H1 (cell line): ENCODE measurements at regions not wholly inside any gene's neighbourhood (a gene's known extent, or its start where the extent isn't known, plus 50 kb on each side); places are given as distances from the start of the nearest gene placed in this dataset.

Source experiments
- CTCF ChIA-PET: fragments of 300-600 bp; sonication (Branson Sonifier 250); formaldehyde crosslinking; loops from one replicate; lab custom pipeline; 2021; ENCODE audit not compliant: partially characterized antibody; lab: Charles Lee
- POLR2A ChIA-PET: fragments of 300-600 bp; sonication (Branson Sonifier 250); formaldehyde crosslinking; loops from one replicate; lab custom pipeline; 2021; ENCODE audit warnings: inconsistent platforms; ENCODE audit not compliant: partially characterized antibody; lab: Charles Lee
- DNase-seq, 2 experiments: peaks; one replicate each; pipeline versions ENCODE4 v3.0.0 to v3.0.0-alpha.2; 2010 to 2022; ENCODE audit warnings: low spot score in 2 of 2, low read depth in 1 of 2, mixed read lengths in 1 of 2
- FAIRE-seq: peaks from 2 replicates; lab custom pipeline; 2011; peaks lifted over from hg19 to GRCh38; lab: Jason Lieb, UNC
- H2AFZ ChIP-seq: 2 replicates; pipeline ENCODE4 v1.8.1; 2012; ENCODE audit warnings: low read length, inconsistent platforms
- H2AK5ac ChIP-seq: 2 replicates; pipeline ENCODE4 v1.6.1; 2013; ENCODE audit warnings: low read depth, low read length
- H2BK120ac ChIP-seq: replicated peaks from 2 replicates; pipeline ENCODE3; 2013; ENCODE audit warnings: low read depth, low read length, inconsistent platforms
- H2BK12ac ChIP-seq: 2 replicates; pipeline ENCODE4 v1.6.1; 2013; ENCODE audit warnings: low read depth, low read length
- H2BK15ac ChIP-seq: 2 replicates; pipeline ENCODE4 v1.6.1; 2013; ENCODE audit warnings: low read length
- H2BK20ac ChIP-seq: 2 replicates; pipeline ENCODE4 v1.6.1; 2013; ENCODE audit warnings: low read length
- H2BK5ac ChIP-seq: 2 replicates; pipeline ENCODE4 v1.6.1; 2013; ENCODE audit warnings: low read depth, low read length
- H3K14ac ChIP-seq: 2 replicates; pipeline ENCODE4 v1.6.1; 2013; ENCODE audit warnings: inconsistent platforms; ENCODE audit not compliant: insufficient read length
- H3K18ac ChIP-seq: 2 replicates; pipeline ENCODE4 v1.6.1; 2013; ENCODE audit warnings: low read length; ENCODE audit errors: extremely low read depth
- H3K23ac ChIP-seq: 2 replicates; pipeline ENCODE4 v1.6.1; 2013; ENCODE audit warnings: inconsistent platforms; ENCODE audit not compliant: insufficient read length
- H3K23me2 ChIP-seq: 2 replicates; pipeline ENCODE4 v1.6.1; 2013; ENCODE audit warnings: low read depth, low read length
- H3K27ac ChIP-seq: 2 replicates; pipeline ENCODE4 v1.6.1; 2011; ENCODE audit warnings: low read depth, low read length, inconsistent platforms
- H3K27me3 ChIP-seq, 4 experiments: replicated peaks in 1 of 4; 1 replicate in 1 of 4; 2 replicates in 3 of 4; pipeline versions ENCODE4 v1.6.1 to v1.8.1; 2011 to 2013; ENCODE audit warnings: low read length in 3 of 4, mild to moderate bottlenecking in 3 of 4, inconsistent platforms in 2 of 4, mixed read lengths in 2 of 4, moderate library complexity in 1 of 4; ENCODE audit not compliant: control insufficient read depth in 3 of 4, insufficient read depth in 3 of 4; ENCODE audit errors: extremely low read depth in 1 of 4
- H3K36me3 ChIP-seq, 4 experiments: 2 replicates each; pipeline versions ENCODE4 v1.6.1 to v1.8.1; 2011 to 2013; ENCODE audit warnings: mild to moderate bottlenecking in 4 of 4, low read length in 3 of 4, moderate library complexity in 2 of 4, control low read depth in 1 of 4, inconsistent platforms in 1 of 4; ENCODE audit not compliant: insufficient read depth in 4 of 4, control insufficient read depth in 2 of 4
- H3K4ac ChIP-seq: replicated peaks from 2 replicates; pipeline ENCODE3; 2013; ENCODE audit warnings: low read length, low read depth, mixed read lengths, inconsistent platforms; ENCODE audit not compliant: insufficient read length
- H3K4me1 ChIP-seq, 4 experiments: replicated peaks in 1 of 4; 1 replicate in 1 of 4; 2 replicates in 3 of 4; pipeline versions ENCODE4 v1.6.1 to v1.8.1; 2011 to 2013; ENCODE audit warnings: low read length in 3 of 4, inconsistent platforms in 2 of 4, mixed read lengths in 1 of 4; ENCODE audit not compliant: insufficient read depth in 4 of 4, control insufficient read depth in 3 of 4
- H3K4me2 ChIP-seq, 2 experiments: 2 replicates each; pipeline versions ENCODE4 v1.6.1 to v1.8.1; 2011 to 2013; ENCODE audit warnings: low read depth in 2 of 2, low read length in 2 of 2, control low read depth in 1 of 2, inconsistent platforms in 1 of 2, mild to moderate bottlenecking in 1 of 2; ENCODE audit not compliant: insufficient read depth in 1 of 2
- H3K4me3 ChIP-seq, 4 experiments: fragments of 200-600, 300-600 bp in 1 of 4; sonication (generic), shearing (Covaris generic), sonication (Bioruptor Twin) in 1 of 4; 2 replicates each; pipeline versions ENCODE4 v1.5.1 to v1.8.1; 2011 to 2016; ENCODE audit warnings: low read length in 4 of 4, low read depth in 3 of 4, control low read depth in 2 of 4, inconsistent platforms in 2 of 4, mild to moderate bottlenecking in 2 of 4, mixed read lengths in 1 of 4, moderate library complexity in 1 of 4; ENCODE audit not compliant: insufficient read depth in 2 of 4; ENCODE audit errors: extremely low read depth in 1 of 4
- H3K56ac ChIP-seq: replicated peaks from 2 replicates; pipeline ENCODE3; 2013; ENCODE audit warnings: low read depth, mild to moderate bottlenecking, mixed read lengths, low read length, inconsistent platforms; ENCODE audit not compliant: insufficient read length
- H3K79me1 ChIP-seq: 2 replicates; pipeline ENCODE4 v1.6.1; 2013; ENCODE audit warnings: low read depth, low read length, control low read depth
- H3K79me2 ChIP-seq, 2 experiments: 2 replicates each; pipeline versions ENCODE4 v1.6.1 to v1.8.1; 2012 to 2013; ENCODE audit warnings: low read length in 2 of 2, mild to moderate bottlenecking in 2 of 2, inconsistent platforms in 1 of 2; ENCODE audit not compliant: insufficient read depth in 2 of 2, control insufficient read depth in 1 of 2
- H3K9ac ChIP-seq, 4 experiments: replicated peaks in 1 of 4; 1 replicate in 1 of 4; 2 replicates in 3 of 4; pipeline versions ENCODE4 v1.6.1 to v1.8.1; 2011 to 2013; ENCODE audit warnings: low read depth in 3 of 4, low read length in 3 of 4, control low read depth in 2 of 4, mild to moderate bottlenecking in 2 of 4, moderate library complexity in 2 of 4, inconsistent platforms in 1 of 4; ENCODE audit errors: extremely low read depth in 1 of 4
- H3K9me3 ChIP-seq, 2 experiments: 2 replicates each; pipeline versions ENCODE4 v1.6.1 to v1.8.1; 2012 to 2013; ENCODE audit warnings: mild to moderate bottlenecking in 2 of 2, moderate library complexity in 2 of 2, control low read depth in 1 of 2, inconsistent platforms in 1 of 2, low read depth in 1 of 2, low read length in 1 of 2, mixed read lengths in 1 of 2; ENCODE audit not compliant: insufficient read depth in 2 of 2
- H4K20me1 ChIP-seq, 2 experiments: replicated peaks in 1 of 2; 2 replicates each; pipeline versions ENCODE3 to v1.8.1; 2011 to 2013; ENCODE audit warnings: inconsistent platforms in 2 of 2, low read length in 2 of 2, mild to moderate bottlenecking in 1 of 2; ENCODE audit not compliant: insufficient read depth in 2 of 2, control insufficient read depth in 1 of 2
- H4K5ac ChIP-seq: 2 replicates; pipeline ENCODE4 v1.6.1; 2013; ENCODE audit warnings: low read length, low read depth, mixed read lengths, inconsistent platforms; ENCODE audit not compliant: insufficient read length
- H4K8ac ChIP-seq: 2 replicates; pipeline ENCODE4 v1.8.0; 2013; ENCODE audit warnings: mild to moderate bottlenecking, moderate library complexity, low read length, inconsistent platforms; ENCODE audit not compliant: insufficient read depth; ENCODE audit errors: extremely low read depth
- H4K91ac ChIP-seq: replicated peaks from 2 replicates; pipeline ENCODE3; 2013; ENCODE audit warnings: low read length, mixed read lengths, inconsistent platforms; ENCODE audit not compliant: insufficient read length
- SP1 ChIP-seq: IDR thresholded peaks from 2 replicates; pipeline ENCODE4 v1.6.1; 2011; ENCODE audit warnings: low read depth, low read length
- WGBS, 2 experiments: shearing (Covaris generic) in 1 of 2; methylation state at CpG; one replicate each; pipeline versions ENCODE4 v1.1.6 to v1.1.7; 2013 to 2015; ENCODE audit warnings: low lambda C conversion rate in 2 of 2, mixed read lengths in 2 of 2, inconsistent platforms in 1 of 2, low coverage in 1 of 2, missing lambda C conversion rate in 1 of 2; ENCODE audit not compliant: insufficient replicate concordance in 2 of 2, insufficient coverage in 1 of 2, insufficient read length in 1 of 2; ENCODE audit errors: extremely low coverage in 1 of 2, missing lambda C conversion rate in 1 of 2; 5-methylcytosine and 5-hydroxymethylcytosine counted together

GRCh38 chr16:29231244-29231643, 175.3 kb downstream of the NPIPB11 start:
- H3K56ac ChIP-seq = no peak overlapping the region
- H3K27me3 ChIP-seq = no peaks in the 10 kb centered on the region
- H2BK12ac ChIP-seq = no peak overlapping the region
- no peak overlapping the region for H3K4me2 ChIP-seq
- H3K79me1 ChIP-seq = no peaks in the 10 kb centered on the region
- no peak overlapping the region for H3K14ac ChIP-seq
- no peaks in the 10 kb centered on the region for H3K36me3 ChIP-seq
- no peak overlapping the region; the same call in 1 of the 2 replicates for H3K27ac ChIP-seq
- no peak overlapping the region for H2BK5ac ChIP-seq
- H4K5ac ChIP-seq = no peak overlapping the region
- no peak overlapping the region for H4K8ac ChIP-seq
- H2BK120ac ChIP-seq = no peak overlapping the region
- H3K18ac ChIP-seq = no peak overlapping the region
- DNase-seq = peak in 1 of 2 experiments; percentile 45
- no peak overlapping the region for H3K4me3 ChIP-seq
- no peak overlapping the region for H3K4ac ChIP-seq
- H4K20me1 ChIP-seq = no peaks in the 10 kb centered on the region
- no peak overlapping the region for H3K23ac ChIP-seq
- ChIA-PET CTCF (no interaction called here), POLR2A (no interaction called here)
- H3K79me2 ChIP-seq = no peaks in the 10 kb centered on the region
- H3K23me2 ChIP-seq = peaks cover 5% of the 10 kb centered on the region; the same call in 1 of the 2 replicates
- WGBS, 2 experiments = 94% methylated on average over 9 of the region's 18 CpGs; no CpG with 5 or more reads in 1 of the 2 experiments
- no peaks in the 10 kb centered on the region; a peak in 2 of 7 replicates for H3K4me1 ChIP-seq
- no peak overlapping the region for H4K91ac ChIP-seq
- no peak for FAIRE-seq
- no peaks in the 10 kb centered on the region; a peak in 1 of 4 replicates for H3K9me3 ChIP-seq
- no peak overlapping the region for H2AK5ac ChIP-seq
- H2BK20ac ChIP-seq = no peak overlapping the region
- H2BK15ac ChIP-seq = no peak overlapping the region
- no peak overlapping the region for H3K9ac ChIP-seq
- H2AFZ ChIP-seq = no peak overlapping the region
- no peak for TF ChIP-seq SP1
